Fibroblast of the aortic adventitia (primary cell): ENCODE measurements at regions not wholly inside any gene's neighbourhood (a gene's known extent, or its start where the extent isn't known, plus 50 kb on each side); places are given as distances from the start of the nearest gene placed in this dataset.

Experiments used
- DNase-seq: peaks from one replicate; pipeline ENCODE4 v3.0.0-alpha.2; 2010; ENCODE audit warnings: low read depth
- H3K4me3 ChIP-seq: 2 replicates; pipeline ENCODE4 v1.5.1; 2011; ENCODE audit warnings: low read depth, mild to moderate bottlenecking, control low read depth, low read length, moderate library complexity
- CTCF ChIP-seq: IDR thresholded peaks from 2 replicates; pipeline ENCODE4 v1.5.1; 2011; ENCODE audit warnings: mild to moderate bottlenecking, low read length, control low read depth, inconsistent platforms; ENCODE audit not compliant: insufficient read depth

GRCh38 chr6:163667372-163668060 lies 253.0 kb downstream of the QKI start:
- TF ChIP-seq CTCF: no peak
- DNase-seq: no peak
- no peak overlapping the region for H3K4me3 ChIP-seq

GRCh38 chr6:163665464-163665863 lies 250.9 kb downstream of the QKI start:
- no peak for DNase-seq
- H3K4me3 ChIP-seq: no peak overlapping the region
- TF ChIP-seq CTCF: no peak

GRCh38 chr6:163663575-163663974 lies 249.1 kb downstream of the QKI start:
- TF ChIP-seq CTCF: no peak
- no peak overlapping the region for H3K4me3 ChIP-seq
- DNase-seq: no peak

GRCh38 chr6:163662604-163663225 lies 248.2 kb downstream of the QKI start:
- DNase-seq: no peak
- H3K4me3 ChIP-seq: no peak overlapping the region
- no peak for TF ChIP-seq CTCF

- no peak for DNase-seq
- no peak for TF ChIP-seq CTCF
- no peak overlapping the region for H3K4me3 ChIP-seq
Observed at GRCh38 chr6:163661272-163661671, 246.8 kb downstream of the QKI start.

GRCh38 chr6:163659803-163660202 lies 245.3 kb downstream of the QKI start:
- H3K4me3 ChIP-seq: no peak overlapping the region
- no peak for TF ChIP-seq CTCF
- DNase-seq: no peak
